ENCODE measurements at regions not wholly inside any gene's neighbourhood (a gene's known extent, or its start where the extent isn't known, plus 50 kb on each side); places are given as distances from the start of the nearest gene placed in this dataset.

- Histone ChIP-seq H3K27me3 (ENCODE audit: control insufficient read depth, insufficient read depth, low read length) (no peaks in the 10 kb centered on the region), H3K36me3 (ENCODE audit: control insufficient read depth, insufficient read depth, low read length) (no peaks in the 10 kb centered on the region), H3K4me3 (ENCODE audit: low read depth, low read length) (no peak overlapping the region)
- no peak for TF ChIP-seq CTCF (IDR thresholded peaks at IDR 0.05; ENCODE audit: insufficient read depth, low read length, poor library complexity, severe bottlenecking)
- DNase-seq (ENCODE audit: low read depth): no peak
Observed at GRCh38 chr14:29265852-29266251, 499.3 kb downstream of the FOXG1 start.

- TF ChIP-seq CTCF (IDR thresholded peaks at IDR 0.05; ENCODE audit: insufficient read depth, low read length, poor library complexity, severe bottlenecking): no peak
- Histone ChIP-seq H3K36me3 (ENCODE audit: control insufficient read depth, insufficient read depth, low read length) (no peaks in the 10 kb centered on the region), H3K27me3 (ENCODE audit: control insufficient read depth, insufficient read depth, low read length) (no peaks in the 10 kb centered on the region), H3K4me3 (ENCODE audit: low read depth, low read length) (no peak overlapping the region)
- DNase-seq (ENCODE audit: low read depth): no peak
Observed at GRCh38 chr14:29271669-29272068, 505.1 kb downstream of the FOXG1 start.

- no peak for DNase-seq (ENCODE audit: low read depth)
- no peaks in the 10 kb centered on the region for H3K27me3 ChIP-seq (ENCODE audit: control insufficient read depth, insufficient read depth, low read length)
- no peaks in the 10 kb centered on the region for H3K36me3 ChIP-seq (ENCODE audit: control insufficient read depth, insufficient read depth, low read length)
- no peak for TF ChIP-seq CTCF (IDR thresholded peaks at IDR 0.05; ENCODE audit: insufficient read depth, low read length, poor library complexity, severe bottlenecking)
- no peak overlapping the region for H3K4me3 ChIP-seq (ENCODE audit: low read depth, low read length)
Observed at GRCh38 chr14:29273513-29273912, 506.9 kb downstream of the FOXG1 start.

- no peaks in the 10 kb centered on the region for H3K27me3 ChIP-seq (ENCODE audit: control insufficient read depth, insufficient read depth, low read length)
- no peak for DNase-seq (ENCODE audit: low read depth)
- no peak for TF ChIP-seq CTCF (IDR thresholded peaks at IDR 0.05; ENCODE audit: insufficient read depth, low read length, poor library complexity, severe bottlenecking)
- no peaks in the 10 kb centered on the region for H3K36me3 ChIP-seq (ENCODE audit: control insufficient read depth, insufficient read depth, low read length)
- no peak overlapping the region for H3K4me3 ChIP-seq (ENCODE audit: low read depth, low read length)
Observed at GRCh38 chr14:29274890-29275596, 508.5 kb downstream of the FOXG1 start.

- no peak for DNase-seq (ENCODE audit: low read depth)
- no peaks in the 10 kb centered on the region for H3K27me3 ChIP-seq (ENCODE audit: control insufficient read depth, insufficient read depth, low read length)
- H3K36me3 ChIP-seq (ENCODE audit: control insufficient read depth, insufficient read depth, low read length): no peaks in the 10 kb centered on the region
- no peak overlapping the region for H3K4me3 ChIP-seq (ENCODE audit: low read depth, low read length)
- TF ChIP-seq CTCF (IDR thresholded peaks at IDR 0.05; ENCODE audit: insufficient read depth, low read length, poor library complexity, severe bottlenecking): no peak
Observed at GRCh38 chr14:29278301-29279263, 512.0 kb downstream of the FOXG1 start.
